Nephron (organoid): ENCODE measurements at regions not wholly inside any gene's neighbourhood (a gene's known extent, or its start where the extent isn't known, plus 50 kb on each side); places are given as distances from the start of the nearest gene placed in this dataset.

ENCODE experiments used
- H3K27ac Mint-ChIP-seq, 3 experiments: 2 replicates each; pipeline ENCODE4 v1.8.0; 2020; ENCODE audit warnings: mixed read lengths in 3 of 3, mild to moderate bottlenecking in 2 of 3, moderate library complexity in 1 of 3
- H3K27me3 Mint-ChIP-seq: 2 replicates; pipeline ENCODE4 v1.8.0; 2021; ENCODE audit warnings: low read depth, mild to moderate bottlenecking, moderate library complexity, mixed read lengths
- H3K36me3 Mint-ChIP-seq: 2 replicates; pipeline ENCODE4 v1.8.0; 2020; ENCODE audit warnings: low read depth, mixed read lengths
- H3K4me1 Mint-ChIP-seq: 2 replicates; pipeline ENCODE4 v1.8.0; 2020; ENCODE audit warnings: mixed read lengths
- H3K4me3 Mint-ChIP-seq, 3 experiments: 2 replicates each; pipeline ENCODE4 v1.8.0; 2020; ENCODE audit warnings: mild to moderate bottlenecking in 3 of 3, mixed read lengths in 3 of 3, moderate library complexity in 2 of 3
- H3K9me3 Mint-ChIP-seq: 2 replicates; pipeline ENCODE4 v1.8.0; 2020; ENCODE audit warnings: mixed read lengths
- CTCF ChIP-seq, 3 experiments: fragments of 200-600 bp; sonication (generic); IDR thresholded peaks; one replicate each; pipeline ENCODE4 v1.5.0; 2021; ENCODE audit warnings: antibody characterized with exemption in 3 of 3; ENCODE audit not compliant: unreplicated experiment in 3 of 3

- H3K9me3 Mint-ChIP-seq = peaks cover 7% of the 10 kb centered on the region
- TF ChIP-seq CTCF (IDR thresholded peaks at IDR 0.05; ENCODE audit: unreplicated experiment in 3 of 3) = no peak
- H3K27me3 Mint-ChIP-seq = peaks cover 9% of the 10 kb centered on the region
- H3K36me3 Mint-ChIP-seq = no peaks in the 10 kb centered on the region
- H3K4me1 Mint-ChIP-seq = peaks cover 15% of the 10 kb centered on the region
- H3K4me3 Mint-ChIP-seq = no peak overlapping the region
- H3K27ac Mint-ChIP-seq = no peak overlapping the region
Observed at GRCh38 chr18:8948011-8948410, 154.5 kb upstream of the NDUFV2 start.

- Mint-ChIP-seq H3K4me3 (no peak overlapping the region), H3K4me1 (peaks cover 15% of the 10 kb centered on the region), H3K9me3 (peaks cover 7% of the 10 kb centered on the region), H3K36me3 (no peaks in the 10 kb centered on the region), H3K27me3 (peaks cover 9% of the 10 kb centered on the region), H3K27ac (no peak overlapping the region)
- no peak for TF ChIP-seq CTCF (IDR thresholded peaks at IDR 0.05; ENCODE audit: unreplicated experiment in 3 of 3)
Observed at GRCh38 chr18:8948471-8949149, 153.9 kb upstream of the NDUFV2 start.

- Mint-ChIP-seq H3K9me3 (peaks cover 7% of the 10 kb centered on the region), H3K36me3 (no peaks in the 10 kb centered on the region), H3K4me3 (no peak overlapping the region), H3K4me1 (peaks cover 15% of the 10 kb centered on the region), H3K27me3 (peaks cover 12% of the 10 kb centered on the region), H3K27ac (no peak overlapping the region)
- TF ChIP-seq CTCF (IDR thresholded peaks at IDR 0.05; ENCODE audit: unreplicated experiment in 3 of 3) = no peak
Observed at GRCh38 chr18:8949206-8949605, 153.3 kb upstream of the NDUFV2 start.

- TF ChIP-seq CTCF (IDR thresholded peaks at IDR 0.05; ENCODE audit: unreplicated experiment in 3 of 3) = no peak
- Mint-ChIP-seq H3K27me3 (peaks cover 14% of the 10 kb centered on the region), H3K4me3 (no peak overlapping the region), H3K4me1 (peaks cover 15% of the 10 kb centered on the region), H3K27ac (no peak overlapping the region), H3K36me3 (no peaks in the 10 kb centered on the region), H3K9me3 (peaks cover 13% of the 10 kb centered on the region)
Observed at GRCh38 chr18:8951491-8951890, 151.0 kb upstream of the NDUFV2 start.

GRCh38 chr18:8952174-8952573 lies 150.3 kb upstream of the NDUFV2 start:
- H3K27ac Mint-ChIP-seq = no peak overlapping the region
- H3K4me1 Mint-ChIP-seq = peaks cover 15% of the 10 kb centered on the region
- no peaks in the 10 kb centered on the region for H3K36me3 Mint-ChIP-seq
- H3K4me3 Mint-ChIP-seq = no peak overlapping the region
- TF ChIP-seq CTCF (IDR thresholded peaks at IDR 0.05; ENCODE audit: unreplicated experiment in 3 of 3) = no peak
- H3K9me3 Mint-ChIP-seq = peaks cover 11% of the 10 kb centered on the region
- peaks cover 14% of the 10 kb centered on the region for H3K27me3 Mint-ChIP-seq
